GM19099 (cell line): ENCODE measurements at regions not wholly inside any gene's neighbourhood (a gene's known extent, or its start where the extent isn't known, plus 50 kb on each side); places are given as distances from the start of the nearest gene placed in this dataset.

Source experiments
- POLR2A ChIP-seq: IDR thresholded peaks from 3 replicates; pipeline ENCODE4 v1.6.1; 2011; ENCODE audit warnings: low read depth; ENCODE audit not compliant: insufficient read length; ENCODE audit errors: extremely low read depth

DNA sequence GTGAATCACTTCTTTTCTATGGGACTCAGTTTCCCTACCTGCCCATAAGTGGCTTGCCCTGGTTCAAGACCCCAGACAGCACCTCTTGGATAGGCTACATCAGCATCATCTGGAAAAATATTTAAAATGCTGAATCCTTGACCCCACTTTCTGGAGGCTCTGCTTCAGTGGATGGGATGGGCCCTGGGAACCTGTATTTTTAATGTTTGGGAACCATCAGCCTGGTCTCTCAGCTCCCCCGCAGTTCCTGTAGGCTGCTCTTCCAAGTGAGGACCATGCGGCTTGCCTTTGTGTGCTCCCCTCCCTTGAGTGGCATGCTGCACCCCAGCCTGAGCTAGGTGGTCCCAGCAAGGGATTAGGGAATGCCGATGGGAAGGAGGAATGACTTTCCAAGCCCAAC, 68.3 kb upstream of the CRHR1 start:
- TF ChIP-seq POLR2A = no peak

DNA sequence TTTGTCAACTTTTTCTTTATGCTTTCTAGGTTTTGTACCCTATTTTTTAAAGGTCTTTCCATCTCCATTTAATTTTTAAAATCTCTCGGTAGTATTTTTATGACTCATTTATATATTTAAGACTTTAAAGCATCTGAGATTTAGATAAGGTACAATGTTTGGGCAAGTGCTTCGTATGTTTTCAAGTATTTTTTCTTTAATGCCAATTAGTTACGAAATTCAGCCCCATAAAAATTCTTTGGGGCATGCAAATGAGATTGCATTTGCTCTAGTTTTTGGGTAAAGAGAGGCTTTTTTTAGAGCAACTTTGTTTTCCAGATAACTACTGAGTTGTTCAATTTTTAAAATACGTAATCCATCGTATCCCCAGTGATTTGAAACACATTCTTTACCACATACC, 65.3 kb upstream of the CRHR1 start:
- no peak for TF ChIP-seq POLR2A

DNA sequence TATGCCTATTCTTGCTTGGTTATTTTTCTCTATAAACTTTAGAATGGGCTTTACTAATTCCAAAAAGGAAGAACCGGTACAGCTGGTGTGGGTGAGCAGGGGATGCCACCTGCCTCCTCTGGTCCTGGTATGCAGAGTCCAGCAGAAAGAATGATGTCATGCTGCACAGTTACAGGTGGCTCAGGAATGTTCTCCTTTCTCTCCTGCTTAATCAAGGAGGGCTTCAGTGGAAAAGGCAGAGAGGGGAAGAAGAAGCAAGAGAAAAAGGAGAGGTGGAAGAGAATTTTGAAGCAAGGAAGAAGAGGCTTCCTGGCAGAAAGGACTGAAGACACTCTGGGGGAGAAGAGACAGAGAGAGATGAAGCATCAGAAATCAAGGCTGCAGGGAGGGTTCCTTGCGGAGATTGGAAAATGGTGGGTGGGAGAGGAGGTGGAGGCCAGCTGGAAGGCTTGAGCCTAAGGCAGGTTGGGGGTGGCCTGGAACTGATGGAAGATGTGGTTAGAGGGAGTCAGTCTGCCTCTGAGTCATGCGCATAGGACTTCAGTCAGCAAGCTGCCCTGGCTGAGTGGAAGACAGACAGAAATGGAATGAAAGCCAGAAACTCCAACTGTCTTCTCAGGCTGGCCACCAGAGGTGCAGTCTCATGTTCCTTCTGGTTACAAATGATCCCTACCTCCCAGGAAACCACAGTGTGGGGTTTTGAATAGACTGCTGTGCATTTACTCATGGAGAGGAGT, 64.6 kb upstream of the CRHR1 start:
- no peak for TF ChIP-seq POLR2A

DNA sequence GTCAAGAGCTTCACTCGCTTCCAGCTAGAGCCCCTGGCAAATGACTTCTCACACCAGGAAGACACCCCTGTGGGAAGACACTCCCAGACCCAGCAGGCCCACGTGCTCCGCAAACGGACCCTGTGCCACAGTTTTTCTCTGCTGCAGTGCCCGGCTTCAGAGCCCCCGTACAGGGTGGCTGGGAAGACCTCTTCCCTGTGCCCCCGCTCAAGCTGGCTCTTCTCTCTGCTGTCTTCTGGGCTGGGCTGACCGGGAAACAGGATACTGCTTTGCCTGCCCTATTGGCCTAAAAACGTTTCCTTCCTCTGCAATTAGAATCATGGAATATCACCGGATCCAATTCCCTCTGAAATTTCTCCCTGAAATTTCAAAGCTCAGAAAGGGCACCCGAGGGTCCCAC, 63.7 kb upstream of the CRHR1 start:
- TF ChIP-seq POLR2A = no peak

DNA sequence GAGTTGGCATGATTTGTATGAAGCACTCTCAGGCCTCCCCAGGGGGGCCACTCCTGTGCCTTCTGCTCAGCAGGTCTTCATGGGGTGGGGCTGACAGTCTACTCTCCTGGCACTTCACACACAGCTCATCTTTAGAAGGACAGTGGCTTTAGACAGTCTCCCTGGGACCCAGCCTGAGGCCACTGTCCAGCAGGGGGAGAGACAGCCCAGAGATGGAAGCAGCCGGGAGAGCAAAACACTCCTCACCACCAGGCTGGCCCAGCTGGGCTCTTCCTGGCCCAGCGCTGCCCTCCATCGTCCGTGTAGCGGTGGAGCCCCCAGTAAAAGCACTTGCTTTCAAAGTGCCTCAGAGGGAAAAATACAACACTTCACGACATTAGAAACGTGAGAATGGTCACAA, 62.0 kb upstream of the CRHR1 start:
- no peak for TF ChIP-seq POLR2A

DNA sequence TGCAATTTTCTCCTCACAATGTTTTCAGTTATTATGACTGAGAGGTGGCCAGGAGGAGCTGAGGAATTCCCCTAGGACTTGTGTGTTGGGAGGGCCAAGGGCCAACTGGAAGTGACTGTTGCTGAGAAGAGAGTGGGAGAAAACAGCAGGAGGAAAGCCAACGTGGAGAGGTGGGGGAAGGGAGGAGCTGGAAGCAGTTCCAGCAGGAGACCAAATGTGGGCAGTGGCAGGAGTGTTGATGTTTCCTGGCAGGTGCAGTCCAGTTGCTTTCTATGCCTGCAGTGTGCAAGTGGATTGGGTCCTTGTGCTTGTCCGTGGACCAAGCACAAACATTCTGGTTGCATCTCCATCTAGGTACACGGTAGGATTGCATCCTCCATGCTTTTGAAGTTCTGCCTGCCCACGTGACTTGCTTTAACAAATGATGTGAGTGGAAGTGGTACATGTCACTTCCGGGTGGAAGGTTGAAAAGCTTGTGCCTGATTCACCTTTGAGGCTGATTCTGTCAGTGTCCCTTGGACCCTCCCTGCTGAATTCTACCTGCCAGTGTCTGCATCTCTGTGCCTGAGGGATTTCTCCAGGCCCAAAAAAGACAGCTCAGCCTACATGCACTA, 54.7 kb upstream of the CRHR1 start:
- TF ChIP-seq POLR2A = no peak

DNA sequence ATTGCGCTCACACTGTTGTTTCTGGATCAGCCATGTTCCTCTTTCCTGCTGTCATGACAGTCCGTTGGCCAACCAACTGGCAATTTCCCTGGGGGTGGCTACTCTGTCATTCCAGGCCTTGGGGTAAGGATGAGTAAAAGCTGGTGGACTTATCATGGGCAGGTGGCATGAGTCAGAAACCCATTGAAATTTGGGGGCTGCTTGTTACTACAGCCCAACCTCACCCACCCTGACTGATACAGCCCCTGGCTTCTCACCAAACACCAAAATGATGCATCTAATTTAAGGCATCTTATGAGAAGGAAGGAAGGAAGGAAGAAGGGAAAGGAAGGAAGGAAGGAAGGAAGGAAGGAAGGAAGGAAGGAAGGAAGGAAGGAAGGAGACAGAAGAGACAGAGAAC, 53.9 kb upstream of the CRHR1 start:
- TF ChIP-seq POLR2A = no peak

DNA sequence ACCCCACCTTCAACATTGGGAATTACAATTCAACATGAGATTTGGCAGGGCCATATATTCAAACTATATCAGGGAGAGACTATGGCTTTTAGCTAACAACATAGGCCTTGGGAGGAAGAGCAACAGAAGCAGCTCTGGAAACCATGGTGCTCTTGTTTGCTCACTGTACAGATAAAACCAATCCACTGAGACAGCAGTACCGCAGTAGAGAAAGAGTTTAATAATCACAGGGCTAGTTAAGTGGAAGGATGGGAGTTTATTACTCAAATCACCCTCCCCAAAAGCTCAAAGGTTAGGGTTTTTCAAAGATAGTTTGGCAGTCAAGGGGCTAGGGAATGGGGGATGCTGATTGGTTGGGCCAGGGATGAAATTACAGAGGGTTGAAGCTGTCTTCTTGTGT, 52.7 kb upstream of the CRHR1 start:
- TF ChIP-seq POLR2A = no peak

DNA sequence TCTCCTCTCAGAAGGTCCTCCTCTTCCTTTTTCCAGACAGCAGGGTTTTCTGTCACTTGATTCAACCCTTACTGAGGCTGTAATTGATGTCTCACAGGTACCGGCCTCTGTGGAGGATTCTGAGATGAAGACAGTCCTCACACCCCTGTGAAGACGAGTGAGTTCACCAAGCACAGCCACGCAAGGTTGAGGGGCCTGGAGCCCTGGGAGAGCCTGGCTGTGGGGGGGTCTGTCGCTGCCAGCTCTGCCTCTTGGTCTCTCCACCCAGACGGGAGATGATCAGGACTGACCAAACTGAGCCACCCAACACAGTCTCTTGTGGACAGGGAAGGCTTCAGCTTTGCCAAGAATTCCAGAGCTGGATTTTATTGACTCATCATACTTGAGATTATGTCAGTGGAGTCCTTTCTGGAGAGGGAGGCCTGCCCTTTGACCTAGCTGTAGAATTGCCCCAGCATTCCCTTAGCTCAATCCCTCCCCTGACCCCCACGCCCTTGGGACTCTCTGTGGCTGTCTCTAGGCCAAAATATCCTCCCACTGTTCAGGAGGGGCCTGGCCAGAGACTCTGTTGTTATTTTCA, 51.1 kb upstream of the CRHR1 start:
- no peak for TF ChIP-seq POLR2A

DNA sequence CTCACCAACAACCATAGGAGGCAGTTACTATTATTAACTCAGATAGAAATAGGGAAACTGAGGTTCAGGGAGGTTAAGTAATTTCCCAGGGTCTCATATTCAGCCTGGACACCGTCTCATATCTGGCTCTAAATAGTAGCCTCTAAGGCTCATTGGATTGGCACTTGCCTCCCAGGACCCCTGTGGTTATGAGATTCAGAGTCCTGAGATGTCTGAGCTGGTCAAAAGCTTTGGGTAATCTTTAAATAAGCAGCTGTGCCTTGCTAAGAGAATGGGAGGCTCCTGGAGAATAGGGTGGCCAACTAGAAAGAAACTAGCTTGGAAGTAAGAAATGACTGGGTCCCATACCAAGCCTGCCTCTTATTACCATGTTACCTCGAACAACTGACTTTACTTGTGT, 50.3 kb upstream of the CRHR1 start:
- no peak for TF ChIP-seq POLR2A
